ENCODE measurements at regions not wholly inside any gene's neighbourhood (a gene's known extent, or its start where the extent isn't known, plus 50 kb on each side); places are given as distances from the start of the nearest gene placed in this dataset.
"Not testable (repeated sequence)": the region's sequence is repeated elsewhere in the genome, so short reads cannot be mapped to it uniquely, and the experiment has no call there.

- DNase-seq = no peak
Observed at GRCh38 chr12:83796531-83796930, 1109.8 kb downstream of the TMTC2 start.

GRCh38 chr12:83793616-83794015, 1106.9 kb downstream of the TMTC2 start:
- DNase-seq = no peak

- DNase-seq = no peak
Observed at GRCh38 chr12:83784298-83784890, 1097.7 kb downstream of the TMTC2 start.

- no peak for DNase-seq
Observed at GRCh38 chr12:83779526-83779925, 1092.8 kb downstream of the TMTC2 start.

- no peak for DNase-seq
Observed at GRCh38 chr12:83769151-83769550, 1082.4 kb downstream of the TMTC2 start.

- DNase-seq = no peak
Observed at GRCh38 chr12:83767723-83768122, 1081.0 kb downstream of the TMTC2 start.

- no peak for DNase-seq
Observed at GRCh38 chr12:83763425-83763824, 1076.7 kb downstream of the TMTC2 start.

- no peak for DNase-seq
Observed at GRCh38 chr12:83759906-83760305, 1073.2 kb downstream of the TMTC2 start.

GRCh38 chr12:83758888-83759631, 1072.4 kb downstream of the TMTC2 start:
- no peak for DNase-seq

GRCh38 chr12:83753904-83754303, 1067.2 kb downstream of the TMTC2 start:
- DNase-seq = no peak

- no peak for DNase-seq
Observed at GRCh38 chr12:83753205-83753604, 1066.5 kb downstream of the TMTC2 start.

GRCh38 chr12:83739607-83740006, 1052.9 kb downstream of the TMTC2 start:
- DNase-seq = no peak

- no peak for DNase-seq
Observed at GRCh38 chr12:83710851-83711250, 1024.1 kb downstream of the TMTC2 start.

- DNase-seq = no peak
Observed at GRCh38 chr12:83709899-83710298, 1023.2 kb downstream of the TMTC2 start.

- DNase-seq = no peak
Observed at GRCh38 chr12:83700838-83701237, 1014.1 kb downstream of the TMTC2 start.

- not testable (repeated sequence) for DNase-seq
Observed at GRCh38 chr12:83696311-83696710, 1009.6 kb downstream of the TMTC2 start.

GRCh38 chr12:83691730-83692129, 1005.0 kb downstream of the TMTC2 start:
- no peak for DNase-seq

GRCh38 chr12:83690465-83690864, 1003.8 kb downstream of the TMTC2 start:
- DNase-seq = no peak

- DNase-seq = no peak
Observed at GRCh38 chr12:83689333-83689732, 1002.6 kb downstream of the TMTC2 start.

- DNase-seq = no peak
Observed at GRCh38 chr12:83676781-83677295, 990.1 kb downstream of the TMTC2 start.

GRCh38 chr12:83666690-83667089, 980.0 kb downstream of the TMTC2 start:
- no peak for DNase-seq

GRCh38 chr12:83665634-83666218, 979.0 kb downstream of the TMTC2 start:
- no peak for DNase-seq

GRCh38 chr12:83664650-83665049, 977.9 kb downstream of the TMTC2 start:
- no peak for DNase-seq

GRCh38 chr12:83660727-83661358, 974.1 kb downstream of the TMTC2 start:
- DNase-seq = no peak

Data from CD4-positive, alpha-beta T cell treated with Interleukin-4 for 1 hour (primary cell).